HepG2 (cell line): ENCODE measurements at regions not wholly inside any gene's neighbourhood (a gene's known extent, or its start where the extent isn't known, plus 50 kb on each side); places are given as distances from the start of the nearest gene placed in this dataset.

Source experiments
- CTCF ChIP-seq: sonication (generic); formaldehyde crosslinking; IDR thresholded peaks from 2 replicates; pipeline ENCODE4 v1.5.0; 2020; ENCODE audit warnings: mild to moderate bottlenecking, missing genetic modification reagents, moderate library complexity
- KIAA2018 ChIP-seq: sonication (generic); formaldehyde crosslinking; IDR thresholded peaks from 2 replicates; pipeline ENCODE4 v1.5.0; 2020; ENCODE audit warnings: mild to moderate bottlenecking, missing genetic modification reagents, borderline replicate concordance

GRCh38 chr4:174156239-174156826, 127.1 kb downstream of the FBXO8 start (continued):
- TF ChIP-seq KIAA2018 (CRISPR knock-in tag) (no peak), CTCF (CRISPR knock-in tag) (peak; percentile 66)
